ENCODE measurements at regions not wholly inside any gene's neighbourhood (a gene's known extent, or its start where the extent isn't known, plus 50 kb on each side); places are given as distances from the start of the nearest gene placed in this dataset.
"Not testable (repeated sequence)": the region's sequence is repeated elsewhere in the genome, so short reads cannot be mapped to it uniquely, and the experiment has no call there.

DNA sequence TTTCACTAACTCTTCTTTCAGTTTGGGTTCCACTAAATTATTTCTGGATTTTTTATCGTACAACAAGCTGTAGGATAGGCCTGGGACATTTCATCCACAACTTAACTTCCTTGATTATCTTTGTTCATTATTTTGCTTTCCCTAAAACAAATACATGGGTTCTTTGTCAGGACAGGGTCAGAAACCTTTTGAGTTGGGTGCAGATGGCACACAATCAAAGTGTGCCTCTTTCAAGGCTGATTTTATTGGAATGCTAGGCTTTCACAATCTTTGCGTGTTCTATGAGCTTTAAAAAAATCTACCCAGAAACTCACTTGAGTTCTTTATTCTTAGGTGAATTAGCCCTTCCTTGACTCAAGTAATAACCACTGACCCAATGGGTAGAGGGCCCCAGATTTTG, 348.4 kb downstream of the FAM47B start:
- H4K20me1 ChIP-seq (ENCODE audit: insufficient read depth, low read length) = no peaks in the 10 kb centered on the region
- no peaks in the 10 kb centered on the region for H3K9me3 ChIP-seq (ENCODE audit: insufficient read depth, low read length)
- no peaks in the 10 kb centered on the region for H3K79me2 ChIP-seq (ENCODE audit: low read length)
- H3K4me2 ChIP-seq (ENCODE audit: low read length) = no peak overlapping the region
- H3K27ac ChIP-seq (ENCODE audit: low read length) = no peak overlapping the region
- H3K27me3 ChIP-seq (ENCODE audit: low read depth, low read length) = no peaks in the 10 kb centered on the region
- H3K9ac ChIP-seq (ENCODE audit: low read length) = no peak overlapping the region
- no peak overlapping the region for H2AFZ ChIP-seq (ENCODE audit: low read depth, low read length)
- no peaks in the 10 kb centered on the region for H3K36me3 ChIP-seq (replicated peaks; ENCODE audit: low read depth, low read length)
- no peaks in the 10 kb centered on the region for H3K4me1 ChIP-seq (ENCODE audit: low read length)
- no peak for TF ChIP-seq EZH2phosphoT487 (IDR thresholded peaks at IDR 0.05; ENCODE audit: low read depth)
- TF ChIP-seq CTCF (IDR thresholded peaks at IDR 0.05; ENCODE audit: low read depth, low read length) = no peak
- H3K4me3 ChIP-seq (ENCODE audit: low read length) = no peak overlapping the region

DNA sequence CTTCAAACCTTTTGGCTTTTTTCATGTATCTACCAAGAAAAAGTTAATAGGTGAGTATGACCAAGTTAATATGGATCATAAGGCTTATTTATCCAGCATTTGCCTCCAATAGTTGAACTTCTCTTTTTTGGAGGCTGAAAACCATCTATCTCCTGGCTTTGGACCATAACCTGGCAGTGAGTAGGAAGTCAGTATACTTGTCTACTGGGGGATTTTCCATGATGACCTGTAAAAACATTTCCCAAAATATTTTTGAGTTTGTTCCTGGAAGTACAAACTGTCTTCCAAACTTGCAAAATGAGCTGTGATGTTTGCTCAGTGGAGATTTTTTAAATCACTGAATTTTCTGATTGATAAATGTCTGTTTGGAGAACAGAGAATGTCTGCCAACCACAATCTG, 349.9 kb downstream of the FAM47B start:
- Histone ChIP-seq H3K4me2 (ENCODE audit: low read length) (no peak overlapping the region), H3K79me2 (ENCODE audit: low read length) (no peaks in the 10 kb centered on the region), H3K27me3 (ENCODE audit: low read depth, low read length) (no peaks in the 10 kb centered on the region)

GRCh38 chrX:35305037-35305436, 362.4 kb downstream of the FAM47B start:
- H3K4me1 ChIP-seq (ENCODE audit: low read length); H3K27ac ChIP-seq (ENCODE audit: low read length); H2AFZ ChIP-seq (ENCODE audit: low read depth, low read length); H3K79me2 ChIP-seq (ENCODE audit: low read length); H3K9me3 ChIP-seq (ENCODE audit: insufficient read depth, low read length); H3K4me3 ChIP-seq (ENCODE audit: low read length); H3K9ac ChIP-seq (ENCODE audit: low read length); H4K20me1 ChIP-seq (ENCODE audit: insufficient read depth, low read length); H3K4me2 ChIP-seq (ENCODE audit: low read length); H3K27me3 ChIP-seq (ENCODE audit: low read depth, low read length); H3K36me3 ChIP-seq (replicated peaks; ENCODE audit: low read depth, low read length): not testable (repeated sequence)

More for the DNA sequence above, 349.9 kb downstream of the FAM47B start:
- Histone ChIP-seq H3K4me1 (ENCODE audit: low read length) (no peaks in the 10 kb centered on the region), H3K9ac (ENCODE audit: low read length) (no peak overlapping the region), H3K4me3 (ENCODE audit: low read length) (no peak overlapping the region), H2AFZ (ENCODE audit: low read depth, low read length) (no peak overlapping the region), H3K27ac (ENCODE audit: low read length) (no peak overlapping the region), H3K36me3 (replicated peaks; ENCODE audit: low read depth, low read length) (no peaks in the 10 kb centered on the region), H4K20me1 (ENCODE audit: insufficient read depth, low read length) (no peaks in the 10 kb centered on the region), H3K9me3 (ENCODE audit: insufficient read depth, low read length) (no peaks in the 10 kb centered on the region)
- TF ChIP-seq CTCF (IDR thresholded peaks at IDR 0.05; ENCODE audit: low read depth, low read length) = no peak
- TF ChIP-seq EZH2phosphoT487 (IDR thresholded peaks at IDR 0.05; ENCODE audit: low read depth) = no peak

- no peak overlapping the region for H2AFZ ChIP-seq (ENCODE audit: low read depth, low read length)
- H3K36me3 ChIP-seq (replicated peaks; ENCODE audit: low read depth, low read length) = no peaks in the 10 kb centered on the region
- no peaks in the 10 kb centered on the region for H3K27me3 ChIP-seq (ENCODE audit: low read depth, low read length)
- H4K20me1 ChIP-seq (ENCODE audit: insufficient read depth, low read length) = no peaks in the 10 kb centered on the region
- no peak overlapping the region for H3K4me3 ChIP-seq (ENCODE audit: low read length)
- no peak overlapping the region for H3K9ac ChIP-seq (ENCODE audit: low read length)
- no peak for TF ChIP-seq EZH2phosphoT487 (IDR thresholded peaks at IDR 0.05; ENCODE audit: low read depth)
- TF ChIP-seq CTCF (IDR thresholded peaks at IDR 0.05; ENCODE audit: low read depth, low read length) = no peak
- H3K4me1 ChIP-seq (ENCODE audit: low read length) = no peaks in the 10 kb centered on the region
- H3K27ac ChIP-seq (ENCODE audit: low read length) = no peak overlapping the region
- no peaks in the 10 kb centered on the region for H3K79me2 ChIP-seq (ENCODE audit: low read length)
- no peak overlapping the region for H3K4me2 ChIP-seq (ENCODE audit: low read length)
- H3K9me3 ChIP-seq (ENCODE audit: insufficient read depth, low read length) = no peaks in the 10 kb centered on the region
Observed at GRCh38 chrX:35339796-35340195, 397.2 kb downstream of the FAM47B start.

- Histone ChIP-seq H3K4me3 (ENCODE audit: low read length) (no peak overlapping the region), H3K4me2 (ENCODE audit: low read length) (no peak overlapping the region)
Observed at GRCh38 chrX:35340465-35340864, 397.9 kb downstream of the FAM47B start.

More at GRCh38 chrX:35340465-35340864, 397.9 kb downstream of the FAM47B start:
- Histone ChIP-seq H3K79me2 (ENCODE audit: low read length) (no peaks in the 10 kb centered on the region), H3K36me3 (replicated peaks; ENCODE audit: low read depth, low read length) (no peaks in the 10 kb centered on the region), H3K27me3 (ENCODE audit: low read depth, low read length) (no peaks in the 10 kb centered on the region), H3K27ac (ENCODE audit: low read length) (no peak overlapping the region), H3K9me3 (ENCODE audit: insufficient read depth, low read length) (no peaks in the 10 kb centered on the region), H3K4me1 (ENCODE audit: low read length) (no peaks in the 10 kb centered on the region), H2AFZ (ENCODE audit: low read depth, low read length) (no peak overlapping the region), H4K20me1 (ENCODE audit: insufficient read depth, low read length) (no peaks in the 10 kb centered on the region), H3K9ac (ENCODE audit: low read length) (no peak overlapping the region)
- TF ChIP-seq EZH2phosphoT487 (IDR thresholded peaks at IDR 0.05; ENCODE audit: low read depth) (no peak), CTCF (IDR thresholded peaks at IDR 0.05; ENCODE audit: low read depth, low read length) (no peak)

Data from OCI-LY3 (cell line).